ENCODE measurements at regions not wholly inside any gene's neighbourhood (a gene's known extent, or its start where the extent isn't known, plus 50 kb on each side); places are given as distances from the start of the nearest gene placed in this dataset.

DNA sequence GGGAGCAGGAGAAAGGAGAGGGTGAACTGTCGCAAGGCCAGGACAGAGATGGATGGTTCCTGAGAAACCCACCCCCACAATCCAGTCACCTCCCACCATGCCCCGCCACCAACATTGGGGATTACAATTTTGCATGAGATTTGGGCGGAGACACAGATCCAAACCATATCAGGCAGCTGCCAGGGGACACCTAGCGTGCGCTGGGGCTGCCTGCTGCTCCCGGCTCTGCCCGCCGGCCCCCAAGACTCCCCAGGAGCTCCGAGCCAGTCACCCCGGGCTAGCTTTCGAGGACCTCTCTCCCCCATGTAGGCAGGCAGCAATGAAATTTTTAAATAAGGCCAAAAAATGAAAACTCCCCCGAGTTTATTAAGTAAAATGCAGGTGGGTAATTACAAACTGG is 111.7 kb downstream of the UNCX start:
- TF ChIP-seq, protein P1, sequence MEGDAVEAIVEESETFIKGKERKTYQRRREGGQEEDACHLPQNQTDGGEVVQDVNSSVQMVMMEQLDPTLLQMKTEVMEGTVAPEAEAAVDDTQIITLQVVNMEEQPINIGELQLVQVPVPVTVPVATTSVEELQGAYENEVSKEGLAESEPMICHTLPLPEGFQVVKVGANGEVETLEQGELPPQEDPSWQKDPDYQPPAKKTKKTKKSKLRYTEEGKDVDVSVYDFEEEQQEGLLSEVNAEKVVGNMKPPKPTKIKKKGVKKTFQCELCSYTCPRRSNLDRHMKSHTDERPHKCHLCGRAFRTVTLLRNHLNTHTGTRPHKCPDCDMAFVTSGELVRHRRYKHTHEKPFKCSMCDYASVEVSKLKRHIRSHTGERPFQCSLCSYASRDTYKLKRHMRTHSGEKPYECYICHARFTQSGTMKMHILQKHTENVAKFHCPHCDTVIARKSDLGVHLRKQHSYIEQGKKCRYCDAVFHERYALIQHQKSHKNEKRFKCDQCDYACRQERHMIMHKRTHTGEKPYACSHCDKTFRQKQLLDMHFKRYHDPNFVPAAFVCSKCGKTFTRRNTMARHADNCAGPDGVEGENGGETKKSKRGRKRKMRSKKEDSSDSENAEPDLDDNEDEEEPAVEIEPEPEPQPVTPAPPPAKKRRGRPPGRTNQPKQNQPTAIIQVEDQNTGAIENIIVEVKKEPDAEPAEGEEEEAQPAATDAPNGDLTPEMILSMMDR (IDR thresholded peaks at IDR 0.05 in 4 of 5, conservative IDR thresholded peaks at IDR 0.05 in 1 of 5) = no peak
- no peak for TF ChIP-seq POLR2A (IDR thresholded peaks at IDR 0.05)

Data from gastrocnemius medialis (tissue), 4 donors.